HG03139 (cell line): ENCODE measurements at regions not wholly inside any gene's neighbourhood (a gene's known extent, or its start where the extent isn't known, plus 50 kb on each side); places are given as distances from the start of the nearest gene placed in this dataset.
"Not testable (repeated sequence)": the region's sequence is repeated elsewhere in the genome, so short reads cannot be mapped to it uniquely, and the experiment has no call there.

ENCODE experiments used
- ATAC-seq: cut with Tn5 transposase; IDR thresholded peaks from one replicate; pipeline ENCODE4 v1.9.1; 2021; ENCODE audit not compliant: unreplicated experiment

DNA sequence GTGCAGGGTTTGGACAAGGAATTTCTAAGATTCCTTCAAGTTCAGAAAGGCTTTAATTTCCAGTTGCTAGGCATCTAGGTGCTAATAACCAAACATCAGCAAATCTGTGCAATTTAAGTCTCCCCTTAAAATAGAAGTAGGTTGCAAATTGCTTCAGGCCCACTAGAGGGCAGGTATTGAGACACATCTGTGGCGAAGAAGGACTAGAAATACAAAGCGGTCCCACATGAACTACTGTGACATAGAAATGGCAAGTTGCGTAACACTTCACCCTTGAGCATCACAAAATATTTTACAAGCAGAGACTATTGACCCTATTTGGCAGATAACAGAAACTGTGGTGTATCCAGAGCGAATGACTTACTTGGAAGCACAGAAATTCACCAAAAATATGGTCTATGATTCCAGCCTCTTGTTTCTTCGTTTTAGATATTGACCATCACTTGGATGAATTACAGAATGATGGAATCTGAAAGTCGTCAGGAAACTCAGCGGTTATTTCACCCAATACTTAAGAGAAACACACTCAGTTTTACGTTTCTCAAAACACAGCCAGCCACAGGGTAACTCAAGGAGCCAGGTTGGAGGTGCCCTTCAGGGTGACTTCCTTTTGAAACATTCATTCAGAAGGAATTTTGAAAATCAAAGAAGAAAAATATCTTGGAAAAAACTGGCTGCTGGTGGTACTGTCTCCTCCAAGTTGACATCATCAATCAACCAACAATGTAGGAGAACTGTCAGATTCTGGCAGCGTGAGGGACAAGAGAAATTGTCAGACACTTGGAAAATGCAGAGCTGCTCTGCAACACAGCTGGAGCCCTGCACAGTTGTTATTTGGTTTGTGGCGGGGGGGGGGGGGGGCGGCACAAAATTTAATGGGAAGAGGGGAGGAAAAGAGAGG lies 256.3 kb upstream of the MINDY3 start:
- no peak for ATAC-seq

DNA sequence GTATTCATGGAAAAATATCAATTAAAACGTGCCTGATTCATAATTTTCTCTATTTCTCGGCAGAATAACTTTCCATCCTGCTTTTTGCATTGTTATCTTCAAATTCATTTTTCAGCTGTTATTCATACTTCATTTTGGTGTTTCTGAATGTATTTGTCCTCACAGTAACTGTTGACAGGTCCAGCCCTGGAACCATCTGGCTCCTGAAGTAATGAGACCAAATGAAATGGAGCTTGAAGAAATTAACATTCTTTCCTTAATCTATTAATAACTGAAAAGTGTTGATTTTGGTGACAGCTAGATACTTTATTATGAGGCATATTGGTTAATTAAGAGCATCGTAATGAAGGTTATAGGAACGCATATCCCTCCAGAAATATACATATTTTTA lies 257.0 kb upstream of the MINDY3 start:
- ATAC-seq = no peak

DNA sequence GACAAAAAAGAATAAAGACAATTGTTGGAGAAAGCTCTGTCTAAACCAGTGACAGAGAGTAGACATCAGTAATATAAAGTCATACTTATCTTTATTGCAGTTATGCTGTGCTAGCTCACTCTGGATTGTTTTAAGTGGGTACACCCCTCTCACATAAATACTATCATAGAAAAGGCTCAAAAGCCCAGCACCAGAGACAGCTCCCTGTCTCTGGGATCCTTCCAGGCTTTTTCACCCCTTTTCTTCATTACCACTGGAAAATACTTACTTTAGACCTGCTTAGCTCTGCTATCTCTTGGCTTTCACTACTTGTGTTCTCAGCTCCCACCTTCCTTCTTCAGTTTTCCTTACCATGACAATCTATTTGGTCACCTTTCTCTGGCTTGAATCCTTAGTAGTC lies 259.1 kb upstream of the MINDY3 start:
- no peak for ATAC-seq

DNA sequence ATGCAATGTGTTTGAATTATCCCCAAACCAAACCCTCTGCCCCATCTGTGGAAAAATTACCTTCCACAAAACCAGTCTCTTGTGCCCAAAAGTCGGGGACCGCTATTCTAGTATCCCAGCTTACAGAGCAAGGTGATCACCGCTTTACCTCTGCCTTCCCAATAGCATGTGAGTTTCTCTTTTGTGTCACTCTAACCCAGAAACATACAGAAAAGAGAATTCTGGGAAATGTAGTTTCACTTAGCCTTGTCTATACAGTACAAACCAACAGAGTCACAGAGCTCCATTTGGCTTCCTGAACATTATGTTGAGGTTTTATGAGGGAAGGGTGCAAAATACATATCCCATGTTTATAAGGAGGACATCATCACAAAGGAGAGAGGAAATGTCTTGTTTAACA lies 260.3 kb upstream of the MINDY3 start:
- no peak for ATAC-seq

DNA sequence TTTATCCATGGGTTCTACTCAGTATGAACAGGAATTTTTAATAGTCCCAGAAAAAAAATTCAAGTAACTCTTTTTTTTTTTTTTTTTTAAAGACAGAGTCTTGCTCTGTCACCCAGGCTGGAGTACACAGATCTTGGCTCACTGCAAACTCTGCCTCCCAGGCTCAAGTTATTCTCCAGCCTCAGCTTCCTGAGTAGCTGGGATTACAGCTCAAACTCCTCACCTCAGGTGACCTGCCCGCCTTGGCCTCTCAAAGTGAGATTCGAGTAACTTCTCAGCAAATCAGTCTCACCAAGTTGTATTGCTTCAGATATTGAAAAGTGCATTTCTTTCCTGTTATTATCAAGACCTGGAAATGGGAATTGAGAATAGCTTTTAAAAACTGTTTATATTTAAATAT lies 281.2 kb upstream of the MINDY3 start:
- ATAC-seq = no peak

DNA sequence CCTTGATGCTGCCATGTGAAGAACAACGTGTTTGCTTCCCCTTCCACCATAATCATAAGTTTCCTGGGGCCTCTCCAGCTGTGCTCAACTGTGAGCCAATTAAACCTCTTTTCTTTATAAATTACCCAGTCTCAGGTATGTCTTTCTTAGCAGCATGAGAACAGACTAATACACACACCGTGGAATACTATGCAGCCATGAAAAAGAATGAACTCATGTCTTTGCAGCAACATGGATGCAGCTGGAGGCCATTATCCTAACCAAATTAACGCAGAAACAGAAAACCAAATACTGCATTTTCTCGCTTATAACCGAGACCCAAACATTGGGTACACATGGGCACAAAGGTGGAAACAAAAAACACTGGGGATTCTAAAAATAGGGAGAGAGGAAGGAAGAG lies 286.7 kb upstream of the MINDY3 start:
- no peak for ATAC-seq

DNA sequence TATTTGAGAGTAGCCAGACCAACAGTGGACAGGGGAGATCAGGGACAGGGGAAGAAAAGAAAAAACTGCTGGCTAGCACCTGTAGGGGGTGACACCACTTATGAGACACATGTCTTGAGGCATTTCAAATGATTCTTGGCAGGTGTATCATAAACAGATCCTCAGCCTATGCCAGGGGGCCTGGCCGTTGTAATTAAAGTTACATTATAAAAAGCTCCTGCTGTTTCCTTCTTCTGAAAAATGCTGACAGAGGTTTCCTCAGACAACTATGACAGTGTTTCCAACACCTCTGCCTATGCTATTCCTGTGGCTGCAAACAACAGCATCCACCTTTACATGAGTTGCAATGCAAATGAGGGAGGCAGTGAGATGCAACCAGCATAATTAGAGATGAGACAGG lies 281.0 kb upstream of the PTER start:
- ATAC-seq = no peak

DNA sequence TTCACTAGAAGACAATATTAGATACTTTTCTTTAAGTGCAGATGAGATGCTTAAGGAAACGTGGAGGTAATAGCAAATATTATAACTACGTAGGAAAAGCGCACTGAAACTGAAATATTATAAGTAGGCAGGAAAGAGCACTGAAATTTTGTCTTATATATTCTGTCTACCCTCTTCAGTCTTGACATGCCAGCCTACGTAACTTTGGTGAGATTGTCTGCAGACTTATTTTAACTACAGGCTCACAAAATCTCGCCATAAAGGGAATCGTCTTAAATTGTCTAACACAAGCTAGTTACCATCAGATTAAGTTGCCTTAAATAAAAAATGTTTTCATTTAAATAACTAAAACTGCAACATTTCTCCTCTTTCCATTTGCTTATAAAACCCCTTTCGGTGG lies 280.1 kb upstream of the PTER start:
- ATAC-seq = no peak

DNA sequence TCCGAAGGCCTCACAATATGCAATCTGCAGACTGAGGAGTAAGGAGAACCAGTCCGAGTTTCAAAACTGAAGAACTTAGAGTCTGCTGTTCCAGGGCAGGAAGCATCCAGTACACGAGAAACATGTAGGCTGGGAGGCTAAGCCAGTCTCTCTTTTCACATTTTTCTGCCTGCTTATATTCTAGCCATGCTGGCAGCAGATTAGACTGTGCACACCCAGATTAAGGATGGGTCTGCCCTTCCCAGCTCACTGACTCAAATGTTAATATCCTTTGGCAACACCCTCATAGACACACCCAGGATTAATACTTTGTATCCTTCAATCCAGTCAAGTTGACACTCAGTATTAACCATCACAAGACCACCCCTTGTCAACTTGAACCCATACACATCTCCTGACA lies 271.7 kb upstream of the PTER start:
- ATAC-seq = not testable (repeated sequence)

DNA sequence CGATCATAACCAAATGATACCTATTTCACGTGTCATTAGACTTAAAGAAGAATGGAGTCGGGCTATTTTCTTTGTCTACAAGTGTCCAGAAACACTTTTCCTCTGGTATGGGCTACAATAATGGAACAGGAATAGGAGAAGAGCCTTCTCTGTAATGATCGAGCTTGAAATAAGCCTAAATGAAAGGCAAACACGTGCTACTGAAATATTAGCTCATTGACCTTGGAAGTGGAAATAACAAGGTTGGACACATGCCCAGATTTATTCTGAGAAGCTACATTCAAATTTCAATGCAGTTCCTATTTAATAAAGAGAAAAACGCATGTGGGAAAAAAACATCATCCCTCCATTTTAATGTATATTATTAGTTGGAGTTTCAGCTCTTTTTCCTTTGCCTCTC lies 254.7 kb upstream of the PTER start:
- ATAC-seq = no peak

DNA sequence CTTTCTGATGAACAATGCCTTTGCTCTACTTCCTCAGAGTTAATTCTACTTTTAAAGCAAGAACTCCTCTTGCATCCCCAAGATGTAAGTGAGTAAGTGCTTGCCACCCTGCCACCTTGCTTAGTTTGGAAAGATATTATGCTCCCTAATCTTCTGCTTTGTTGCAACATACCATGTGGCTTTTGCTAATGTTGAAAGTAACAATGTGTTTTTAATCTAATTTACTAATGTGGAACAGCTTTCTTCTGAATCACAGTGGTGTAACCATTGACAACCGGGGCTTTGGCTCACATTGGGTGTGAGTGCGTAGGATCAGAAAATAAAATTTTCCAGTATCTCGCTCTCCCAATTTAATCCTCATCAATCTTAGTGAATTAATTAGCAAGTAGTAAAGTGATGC lies 254.1 kb upstream of the PTER start:
- no peak for ATAC-seq

DNA sequence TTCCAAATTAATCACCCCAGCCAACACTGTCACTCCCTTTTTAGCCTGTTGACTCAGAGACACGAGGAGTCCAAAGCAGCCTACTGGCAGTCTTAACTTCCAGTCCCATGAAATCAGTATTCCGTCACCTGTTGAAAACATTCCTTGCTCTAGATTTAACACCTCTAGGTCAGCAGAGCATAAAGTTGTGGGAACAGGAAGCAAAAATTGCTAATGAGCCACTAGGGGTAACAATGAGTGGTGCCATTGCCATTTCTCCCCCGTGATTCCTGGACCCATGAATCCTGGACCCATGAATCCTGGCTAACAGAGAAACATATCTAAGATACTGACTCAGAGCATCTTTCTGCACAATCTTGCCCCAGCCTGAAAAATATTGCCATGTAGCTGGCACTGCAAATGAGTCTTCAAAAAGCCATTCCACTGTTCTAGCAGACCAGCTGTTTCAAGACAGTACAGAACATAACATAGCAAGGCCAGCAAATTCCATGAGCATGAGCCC lies 252.7 kb upstream of the PTER start:
- no peak for ATAC-seq

DNA sequence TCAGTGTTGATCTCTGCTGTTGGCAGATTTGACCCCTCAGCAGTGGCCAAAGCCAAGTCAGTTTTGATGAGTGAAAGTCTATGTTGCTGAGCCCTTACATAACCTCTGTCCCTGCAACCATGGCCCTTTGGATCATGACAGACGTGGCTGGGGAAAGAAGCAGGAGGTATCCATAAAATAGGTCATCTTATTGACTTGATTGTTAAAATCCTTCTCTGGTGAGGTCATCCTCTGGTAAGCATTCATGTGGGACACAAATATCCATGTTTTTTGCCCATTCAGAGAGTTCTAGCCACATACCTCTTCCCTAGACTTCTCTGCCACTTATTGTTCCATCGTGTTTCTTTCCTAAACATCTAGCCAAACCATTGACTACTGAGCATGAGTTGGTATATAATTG lies 251.9 kb upstream of the PTER start:
- no peak for ATAC-seq

DNA sequence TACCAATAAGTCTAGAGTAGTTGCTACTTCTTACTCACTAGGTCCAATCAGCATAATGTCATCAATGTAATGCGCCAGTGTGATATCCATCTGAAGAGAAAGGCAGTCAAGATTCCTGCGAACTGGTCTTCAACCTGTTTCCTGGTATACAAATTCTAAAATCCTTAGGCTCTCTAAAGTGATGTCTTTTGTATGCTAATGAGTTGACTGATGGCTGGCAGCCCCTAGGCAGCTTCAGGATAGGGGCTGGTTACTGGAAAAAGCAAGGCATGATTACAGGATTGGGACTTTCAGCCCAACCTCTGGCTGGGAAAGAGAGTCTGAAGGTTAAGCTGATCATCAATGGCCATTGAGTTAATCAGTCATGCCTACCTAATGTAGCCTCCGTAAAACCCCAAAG lies 250.2 kb upstream of the PTER start:
- no peak for ATAC-seq

DNA sequence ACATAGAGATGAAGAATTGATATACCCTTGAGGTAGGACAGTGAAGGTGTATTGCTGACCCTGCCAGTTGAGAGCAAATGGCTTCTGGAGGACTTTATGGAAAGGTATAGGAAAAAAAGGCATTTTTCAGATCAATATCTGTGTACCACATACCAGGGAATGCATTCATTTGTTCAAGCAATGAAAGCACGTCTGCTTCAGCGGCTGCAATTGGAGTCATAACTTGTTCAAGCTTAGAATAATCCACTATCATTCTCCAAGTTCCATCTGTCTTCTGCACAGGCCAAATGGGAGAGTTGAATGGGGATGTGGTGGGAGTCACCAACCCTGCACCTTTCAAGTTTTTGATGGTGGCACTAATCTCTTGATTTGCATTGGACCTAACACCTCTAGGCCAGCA lies 249.6 kb upstream of the PTER start:
- ATAC-seq = no peak

DNA sequence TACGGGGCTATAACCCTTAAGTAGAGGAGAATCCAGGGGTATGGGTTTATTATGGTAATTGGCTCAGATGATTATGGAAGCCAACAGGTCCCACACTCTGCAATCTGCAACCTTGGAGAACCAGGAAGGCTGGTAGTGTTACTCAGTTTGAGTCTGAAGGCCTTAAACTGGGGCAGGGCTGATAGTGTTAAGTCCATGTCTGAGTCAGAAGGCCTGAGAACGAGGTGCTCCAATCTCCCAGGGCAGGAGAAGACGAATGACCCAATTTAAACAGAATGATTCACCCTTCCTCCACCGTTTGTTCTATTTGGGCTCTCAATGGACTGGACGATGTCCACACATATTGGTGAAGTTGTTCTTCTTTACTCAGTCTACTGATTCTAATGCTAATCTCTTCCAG lies 244.5 kb upstream of the PTER start:
- ATAC-seq = no peak

DNA sequence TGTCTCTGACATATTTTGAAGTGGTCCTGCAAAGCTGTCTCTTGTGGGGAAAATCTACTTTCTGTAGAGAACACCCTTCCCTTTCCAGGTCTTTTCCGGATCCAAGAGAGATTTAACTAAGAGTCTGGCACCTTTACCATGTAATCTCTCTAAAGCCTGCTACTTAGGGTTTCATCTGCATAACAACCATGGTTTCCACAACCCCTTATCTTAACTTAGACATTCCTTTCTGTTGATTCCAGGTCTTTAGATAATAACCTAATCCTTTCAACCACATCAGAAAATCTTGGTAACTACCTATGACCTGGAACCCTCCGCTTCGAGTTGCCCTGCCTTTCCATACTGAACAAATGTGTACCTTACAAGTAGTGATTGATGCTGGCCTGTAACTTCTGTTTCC lies 243.6 kb upstream of the PTER start:
- no peak for ATAC-seq

DNA sequence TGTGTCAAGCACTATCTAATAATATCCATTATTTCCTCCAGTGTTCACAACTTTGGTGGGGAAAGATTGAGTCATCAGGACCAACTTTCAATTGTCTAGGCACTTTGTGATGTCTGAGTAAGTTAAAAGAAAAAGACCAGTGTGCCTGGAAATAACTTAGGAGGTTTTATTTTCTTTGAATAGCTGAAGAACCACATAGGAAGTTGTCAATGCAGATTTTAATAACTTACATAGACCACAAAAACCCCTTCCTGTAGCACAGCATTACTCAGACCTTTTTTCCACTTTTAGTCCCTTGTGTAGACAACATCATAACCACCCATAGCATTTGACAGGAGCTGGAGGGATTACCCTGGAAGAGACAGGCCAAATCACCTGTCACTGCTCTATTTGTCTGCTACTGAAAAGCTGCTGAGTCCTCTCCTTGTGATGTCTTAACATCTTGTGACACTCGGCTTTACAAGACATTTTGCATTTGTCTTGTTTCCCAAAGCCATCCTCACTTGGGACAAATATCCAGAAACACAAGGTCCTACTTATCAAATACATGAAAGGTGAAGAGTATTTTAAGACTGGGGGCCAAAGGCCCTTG lies 241.5 kb upstream of the PTER start:
- peak; percentile 97 for ATAC-seq

DNA sequence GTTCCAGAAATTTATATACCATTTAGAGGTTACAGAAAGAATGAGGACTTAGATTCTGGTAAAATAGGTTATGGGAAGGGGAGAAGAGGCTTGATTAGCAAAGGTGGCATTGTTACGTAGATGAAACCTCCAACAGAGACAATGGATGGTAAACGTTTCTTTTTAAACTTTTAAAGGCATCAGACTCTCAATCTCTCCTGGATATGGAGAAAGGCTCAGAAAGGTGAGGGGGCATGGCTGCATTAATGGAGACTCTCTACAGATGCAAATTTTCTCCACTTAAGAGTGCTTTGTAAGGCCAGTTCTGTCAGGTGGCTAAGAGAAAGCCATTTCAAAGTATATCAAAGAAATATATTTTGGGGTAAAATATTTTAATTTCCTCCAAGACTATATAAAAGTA lies 240.9 kb upstream of the PTER start:
- no peak for ATAC-seq

DNA sequence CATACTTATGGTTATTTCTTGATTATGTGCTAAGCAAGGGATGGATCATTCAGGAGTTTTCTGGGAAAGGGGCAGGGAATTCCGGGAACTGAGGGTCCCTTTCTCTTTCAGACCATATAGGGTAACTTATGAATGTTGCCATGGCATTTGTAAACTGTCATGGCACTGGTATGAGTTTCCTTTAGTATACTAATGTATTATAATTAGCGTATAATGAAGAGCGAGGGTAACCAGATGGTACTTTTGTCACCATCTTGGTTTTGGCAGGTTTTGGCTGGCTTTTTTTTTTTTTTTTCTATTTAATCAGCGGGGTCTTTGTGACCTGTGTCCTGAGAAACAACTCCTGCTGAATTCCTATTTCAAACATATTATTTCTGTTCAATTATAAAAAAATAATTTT lies 237.6 kb upstream of the PTER start:
- ATAC-seq = no peak

DNA sequence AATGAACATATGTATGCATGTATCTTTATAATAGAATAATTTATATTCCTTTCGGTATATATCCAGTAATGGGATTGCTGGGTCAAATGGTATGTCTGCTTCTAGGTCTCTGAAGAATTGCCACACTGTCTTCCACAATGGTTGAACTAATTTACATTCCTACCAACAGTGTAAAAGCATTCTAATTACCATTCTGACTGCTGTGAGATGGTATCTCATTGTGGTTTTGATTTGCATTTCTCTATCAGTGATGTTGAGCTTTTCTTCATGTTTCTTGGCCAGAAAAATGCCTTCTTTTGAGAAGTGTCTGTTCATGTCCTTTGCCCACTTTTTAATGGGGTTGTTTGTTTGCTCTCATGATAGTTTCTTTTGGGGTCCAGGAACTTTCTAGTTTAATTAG lies 213.2 kb upstream of the PTER start:
- not testable (repeated sequence) for ATAC-seq

DNA sequence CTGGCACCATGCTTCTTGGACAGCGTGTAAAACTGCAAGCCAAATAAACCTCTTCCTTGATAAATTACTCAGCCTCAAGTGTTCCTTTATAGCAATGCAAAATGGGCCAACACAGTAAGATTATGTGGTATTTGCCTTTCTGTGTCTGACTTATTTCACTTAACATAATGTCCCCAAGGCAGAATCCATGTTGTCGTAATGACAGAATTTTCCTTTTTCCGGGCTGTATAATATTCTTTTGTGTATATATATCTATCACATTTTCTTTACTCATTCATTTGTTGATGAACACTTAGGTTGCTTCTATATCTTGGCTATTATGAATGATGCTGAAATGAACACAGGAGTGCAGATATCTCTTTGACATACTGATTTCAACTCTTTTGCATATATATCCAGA lies 209.1 kb upstream of the PTER start:
- no peak for ATAC-seq

DNA sequence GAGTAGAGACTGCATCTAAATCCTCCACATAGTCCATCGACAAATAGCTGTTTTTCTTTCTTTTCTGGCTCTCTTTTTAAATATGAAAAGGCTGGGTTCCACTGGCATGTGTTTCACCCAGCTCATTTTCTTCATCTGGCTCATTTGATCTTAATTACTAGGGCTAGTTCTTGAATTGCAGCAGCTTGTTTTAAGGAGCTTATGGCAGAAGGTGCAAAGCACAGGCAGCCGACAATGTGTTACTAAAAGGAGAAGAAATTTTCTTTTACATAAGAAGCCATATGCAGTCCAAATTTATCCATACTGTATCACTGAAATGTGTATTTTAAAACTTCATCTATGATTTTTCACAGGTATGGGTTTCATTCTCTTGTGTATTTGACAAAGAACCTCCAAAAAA lies 205.6 kb upstream of the PTER start:
- no peak for ATAC-seq
